Heart left ventricle (tissue), 16 donors: ENCODE measurements at regions not wholly inside any gene's neighbourhood (a gene's known extent, or its start where the extent isn't known, plus 50 kb on each side); places are given as distances from the start of the nearest gene placed in this dataset.

Source experiments
- ATAC-seq, 4 donors: fragments of 200-7000 bp; cut with Tn5 transposase; one replicate each; pipeline ENCODE4 v1.9.1; 2020 to 2022; ENCODE audit warnings: moderate library complexity in 4 of 4, mild to moderate bottlenecking in 3 of 4, moderate number of reproducible peaks in 1 of 4
- DNase-seq, 5 donors: peaks; one replicate each; pipeline ENCODE4 v3.0.0-alpha.2; 2020
- H3K27ac ChIP-seq, 12 donors: fragments of 200-600 bp; sonication (generic) in 4 of 12; one replicate each; pipeline versions ENCODE4 v1.5.0 to v1.8.0; 2016 to 2022; ENCODE audit warnings: mild to moderate bottlenecking in 2 of 12
- H3K27me3 ChIP-seq, 9 donors: fragments of 200-600 bp; sonication (generic) in 2 of 9; one replicate each; pipeline versions ENCODE4 v1.5.1 to v1.8.0; 2016 to 2022; ENCODE audit warnings: mild to moderate bottlenecking in 3 of 9
- H3K36me3 ChIP-seq, 9 donors: fragments of 200-600 bp; sonication (generic) in 2 of 9; one replicate each; pipeline versions ENCODE4 v1.5.0 to v1.8.0; 2018 to 2022; ENCODE audit warnings: mild to moderate bottlenecking in 2 of 9
- H3K4me1 ChIP-seq, 12 donors: fragments of 200-600 bp; sonication (generic) in 4 of 12; one replicate each; pipeline versions ENCODE4 v1.5.0 to v1.8.0; 2016 to 2022; ENCODE audit warnings: mild to moderate bottlenecking in 3 of 12
- H3K4me3 ChIP-seq, 12 donors: fragments of 200-600 bp; sonication (generic) in 4 of 12; one replicate each; pipeline versions ENCODE4 v1.5.0 to v1.8.0; 2017 to 2022; ENCODE audit warnings: mild to moderate bottlenecking in 9 of 12, moderate library complexity in 4 of 12
- H3K9me3 ChIP-seq, 12 donors: fragments of 200-600 bp; sonication (generic) in 4 of 12; one replicate each; pipeline versions ENCODE4 v1.5.0 to v1.8.0; 2016 to 2022; ENCODE audit warnings: mild to moderate bottlenecking in 1 of 12
- POLR2A ChIP-seq, 2 donors: fragments of 450-650 bp; IDR thresholded peaks; one replicate each; pipeline ENCODE4 v1.6.1; 2017; ENCODE audit warnings: antibody characterized with exemption in 2 of 2, mild to moderate bottlenecking in 2 of 2, moderate library complexity in 2 of 2
- WGBS, 4 donors: extraction: QIAGEN DNeasy Blood & Tissue Kit in 2 of 4; methylation state at CpG; one replicate each; pipeline versions ENCODE4 v1.1.5 to v1.1.7; 2013 to 2018; 5-methylcytosine and 5-hydroxymethylcytosine counted together
- intact Hi-C, 10 donors: fragments of 100-400 bp; cut with DNase I; formaldehyde crosslinking; loops; one replicate each; pipeline versions ENCODE4 v1.11.1 to v1.14.2; 2022
- TF ChIP-seq, protein P1 (sequence below), 12 donors: fragments of 200-600 bp; sonication (generic) in 4 of 12; IDR thresholded peaks; one replicate each; pipeline versions ENCODE4 v1.5.0 to v1.8.0; 2018 to 2022; ENCODE audit warnings: antibody characterized with exemption in 12 of 12, mild to moderate bottlenecking in 5 of 12
- donor health status: ischemic (EF 13 %, LVEDD 7.1; RV severe dilation, severe dysfunction).
- donor health status: healthy with polysubstance abuse.
- donor health status: DM: no; HTN: yes; CAD: no.
- donor health status: DM: no; HTN: no; CAD: no.
- donor health status: ischemic (EF 25% LVEDD 6.9; RV normal size, moderate dysfunction).
- donor health status: ischemic (EF 25% LVEDD 5.7; RV mildly dilated, moderate dysfunction).
- donor health status: healthy.
- donor health status: DM: yes; HTN: yes; CAD: no.
- donor health status: ischemic (EF 35%, LVEDD 5.7; RV mildly dilated, moderate dysfunction).
- donor health status: nonischemic (EF 11% LVEDD 7.7; RV severe dilation, severe dysfunction).
- donor health status: DM: yes; HTN: yes; CAD: no.
- donor health status: PGD.
- donor health status: ischemic (EF 29% LVEDD 5.4; RV normal size, mild dysfunction).
- donor health status: nonischemic (EF 23%, LVEDD 6.1; RV moderate dilation, normal function).

DNA sequence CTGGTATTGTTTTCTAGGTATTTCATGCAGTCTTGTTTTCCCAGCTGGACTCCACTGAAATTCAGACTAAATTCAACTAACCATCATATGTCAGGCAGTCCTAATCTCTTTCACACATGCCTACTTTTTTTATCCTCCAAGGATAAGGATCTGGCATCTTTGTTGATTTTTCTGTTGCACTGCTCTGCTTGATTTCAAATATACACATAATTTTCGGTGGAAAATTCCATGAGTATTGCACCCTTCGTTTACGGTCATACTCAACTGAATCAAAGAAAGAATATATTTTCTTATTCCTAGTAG, 64.8 kb upstream of the UNC93A start:
- DNase-seq (no peak), ATAC-seq (no peak)
- H3K27me3 ChIP-seq: peaks cover 0 to 40% (median 5%) of the 10 kb centered on the region in 9 donors
- intact Hi-C loops: loop anchor here in 5 of 10 donors (5.0 to 10.0 kb wide), 4 partner anchors 48 to 128 kb away; no protein-coding TSS in a partner anchor
- H3K36me3 ChIP-seq: no peaks in the 10 kb centered on the region
- H3K4me1 ChIP-seq: no peaks in the 10 kb centered on the region
- H3K4me3 ChIP-seq: no peak overlapping the region
- TF ChIP-seq, protein P1, sequence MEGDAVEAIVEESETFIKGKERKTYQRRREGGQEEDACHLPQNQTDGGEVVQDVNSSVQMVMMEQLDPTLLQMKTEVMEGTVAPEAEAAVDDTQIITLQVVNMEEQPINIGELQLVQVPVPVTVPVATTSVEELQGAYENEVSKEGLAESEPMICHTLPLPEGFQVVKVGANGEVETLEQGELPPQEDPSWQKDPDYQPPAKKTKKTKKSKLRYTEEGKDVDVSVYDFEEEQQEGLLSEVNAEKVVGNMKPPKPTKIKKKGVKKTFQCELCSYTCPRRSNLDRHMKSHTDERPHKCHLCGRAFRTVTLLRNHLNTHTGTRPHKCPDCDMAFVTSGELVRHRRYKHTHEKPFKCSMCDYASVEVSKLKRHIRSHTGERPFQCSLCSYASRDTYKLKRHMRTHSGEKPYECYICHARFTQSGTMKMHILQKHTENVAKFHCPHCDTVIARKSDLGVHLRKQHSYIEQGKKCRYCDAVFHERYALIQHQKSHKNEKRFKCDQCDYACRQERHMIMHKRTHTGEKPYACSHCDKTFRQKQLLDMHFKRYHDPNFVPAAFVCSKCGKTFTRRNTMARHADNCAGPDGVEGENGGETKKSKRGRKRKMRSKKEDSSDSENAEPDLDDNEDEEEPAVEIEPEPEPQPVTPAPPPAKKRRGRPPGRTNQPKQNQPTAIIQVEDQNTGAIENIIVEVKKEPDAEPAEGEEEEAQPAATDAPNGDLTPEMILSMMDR (IDR thresholded peaks at IDR 0.05): no peak
- no peak for TF ChIP-seq POLR2A (IDR thresholded peaks at IDR 0.05)
- H3K27ac ChIP-seq: no peak overlapping the region
- 65 to 73% (median 69%) methylated on average over 3 of the region's 3 CpGs for WGBS, 4 donors
- no peaks in the 10 kb centered on the region for H3K9me3 ChIP-seq

DNA sequence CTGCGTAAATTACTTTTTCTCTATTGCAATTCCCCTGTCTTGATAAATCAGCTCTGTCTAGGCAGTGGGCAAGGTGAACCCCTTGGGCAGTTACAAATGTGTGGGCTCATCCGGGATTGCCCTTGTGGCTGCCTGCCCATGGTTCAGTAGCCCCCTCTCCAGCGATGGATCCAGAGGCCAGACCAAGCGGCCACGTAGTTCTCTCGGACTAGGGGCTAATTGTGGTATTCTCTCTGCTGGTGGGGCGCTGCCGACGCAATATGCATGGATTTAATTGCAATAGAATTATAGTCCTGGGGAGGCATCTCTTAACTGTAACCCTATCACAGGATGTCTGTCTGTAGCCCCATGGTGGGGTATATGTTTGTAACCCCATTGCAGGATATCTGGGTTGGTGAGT, 64.3 kb upstream of the UNC93A start:
- intact Hi-C loops: loop anchor here in 5 of 10 donors (5.0 to 10.0 kb wide), 4 partner anchors 48 to 128 kb away; no protein-coding TSS in a partner anchor
- peaks cover 0 to 44% (median 5%) of the 10 kb centered on the region in 9 donors for H3K27me3 ChIP-seq
- DNase-seq (no peak), ATAC-seq (no peak)
- H3K4me1 ChIP-seq: no peaks in the 10 kb centered on the region
- no peaks in the 10 kb centered on the region for H3K9me3 ChIP-seq
- H3K27ac ChIP-seq: no peak overlapping the region
- WGBS, 4 donors: 79 to 89% (median 80%) methylated on average over 9 of the region's 9 CpGs
- TF ChIP-seq POLR2A (IDR thresholded peaks at IDR 0.05): no peak
- TF ChIP-seq, protein P1 (IDR thresholded peaks at IDR 0.05): no peak
- H3K4me3 ChIP-seq: no peak overlapping the region
- no peaks in the 10 kb centered on the region for H3K36me3 ChIP-seq

DNA sequence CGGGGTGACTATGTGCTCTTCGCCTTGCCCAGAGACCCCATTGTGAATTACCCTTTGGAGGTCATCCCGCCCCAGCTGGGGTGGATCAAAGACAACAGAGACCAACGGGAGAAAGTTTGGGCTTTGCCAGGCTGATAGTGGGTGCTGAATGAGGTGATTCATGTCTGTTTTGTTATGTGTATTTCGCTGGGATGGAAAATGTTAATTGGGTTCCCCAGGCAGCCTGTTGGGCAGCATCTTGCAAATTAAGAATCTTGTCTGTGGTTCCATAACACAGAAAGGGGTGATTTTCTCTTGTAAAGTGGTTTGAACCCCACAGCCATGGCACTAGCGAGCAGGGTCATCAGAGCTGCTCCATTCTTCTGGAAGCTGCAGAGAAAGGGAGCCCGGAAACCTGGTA, 63.1 kb upstream of the UNC93A start:
- Histone ChIP-seq H3K27me3 (peaks cover 0 to 47% (median 5%) of the 10 kb centered on the region in 9 donors), H3K9me3 (no peaks in the 10 kb centered on the region), H3K4me3 (no peak overlapping the region), H3K36me3 (no peaks in the 10 kb centered on the region), H3K4me1 (no peaks in the 10 kb centered on the region), H3K27ac (no peak overlapping the region)
- no peak for TF ChIP-seq POLR2A (IDR thresholded peaks at IDR 0.05)
- TF ChIP-seq, protein P1 (IDR thresholded peaks at IDR 0.05): no peak
- DNase-seq (no peak), ATAC-seq (no peak)
- intact Hi-C loops: loop anchor here in 5 of 10 donors (5.0 to 10.0 kb wide), 4 partner anchors 47 to 127 kb away; no protein-coding TSS in a partner anchor
- 78 to 81% (median 80%) methylated on average over 7 of the region's 7 CpGs for WGBS, 4 donors

DNA sequence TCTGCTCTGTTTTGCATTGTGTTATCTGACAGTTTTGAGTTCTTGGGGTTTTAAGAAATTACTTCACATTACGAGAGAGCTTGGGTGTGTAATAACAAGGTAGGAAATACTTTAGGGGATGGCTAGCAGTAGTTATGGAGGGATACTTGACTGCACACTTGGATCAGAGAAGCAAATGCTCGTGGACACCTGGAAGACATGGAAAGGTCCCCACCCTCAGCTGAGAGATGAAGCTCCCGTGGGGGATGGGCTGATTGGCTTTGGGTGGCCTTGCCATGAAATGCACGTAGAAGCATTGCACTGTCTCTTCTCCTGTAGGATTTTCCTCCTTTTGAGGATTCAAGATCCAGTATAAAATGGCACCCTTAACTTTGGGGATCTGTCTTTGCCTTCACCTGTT, 61.5 kb upstream of the UNC93A start:
- Histone ChIP-seq H3K9me3 (no peaks in the 10 kb centered on the region), H3K4me1 (no peaks in the 10 kb centered on the region), H3K27me3 (peaks cover 0 to 52% (median 5%) of the 10 kb centered on the region in 9 donors), H3K27ac (no peak overlapping the region), H3K4me3 (no peak overlapping the region), H3K36me3 (no peaks in the 10 kb centered on the region)
- ATAC-seq: no peak
- WGBS, 4 donors: 55 to 72% (median 68%) methylated on average over 4 of the region's 4 CpGs
- intact Hi-C loops: loop anchor here in 5 of 10 donors (5.0 to 10.0 kb wide), 4 partner anchors 45 to 125 kb away; no protein-coding TSS in a partner anchor
- no peak for TF ChIP-seq POLR2A (IDR thresholded peaks at IDR 0.05)
- TF ChIP-seq, protein P1 (IDR thresholded peaks at IDR 0.05): no peak
- no peak for DNase-seq
